Upper lobe of right lung (tissue), 1 donor: ENCODE measurements at regions not wholly inside any gene's neighbourhood (a gene's known extent, or its start where the extent isn't known, plus 50 kb on each side); places are given as distances from the start of the nearest gene placed in this dataset.

ENCODE experiments used
- ATAC-seq: fragments of 200-7000 bp; cut with Tn5 transposase; one replicate; pipeline ENCODE4 v1.9.1; 2020; ENCODE audit warnings: mild to moderate bottlenecking, moderate library complexity
- DNase-seq: peaks from one replicate; pipeline ENCODE4 v3.0.0-alpha.2; 2020
- H3K27ac ChIP-seq: fragments of 200-600 bp; one replicate; pipeline ENCODE4 v1.8.0; 2022
- H3K27me3 ChIP-seq: fragments of 200-600 bp; one replicate; pipeline ENCODE4 v1.8.0; 2022; ENCODE audit warnings: mild to moderate bottlenecking
- H3K36me3 ChIP-seq: fragments of 200-600 bp; one replicate; pipeline ENCODE4 v1.8.0; 2022
- H3K4me1 ChIP-seq: fragments of 200-600 bp; one replicate; pipeline ENCODE4 v1.8.0; 2022
- H3K4me3 ChIP-seq: fragments of 200-600 bp; one replicate; pipeline ENCODE4 v1.8.0; 2022; ENCODE audit warnings: mild to moderate bottlenecking
- H3K9me3 ChIP-seq: fragments of 200-600 bp; one replicate; pipeline ENCODE4 v1.8.0; 2022
- intact Hi-C: fragments of 100-400 bp; cut with DNase I; formaldehyde crosslinking; loops from one replicate; pipeline ENCODE4 v1.11.0; 2022
- TF ChIP-seq, protein P1 (sequence below): fragments of 200-600 bp; IDR thresholded peaks from one replicate; pipeline ENCODE4 v1.8.0; 2022; ENCODE audit warnings: antibody characterized with exemption
- donor health status: DM: no; HTN: yes; CAD: no; lungs with severe emphysema.

DNA sequence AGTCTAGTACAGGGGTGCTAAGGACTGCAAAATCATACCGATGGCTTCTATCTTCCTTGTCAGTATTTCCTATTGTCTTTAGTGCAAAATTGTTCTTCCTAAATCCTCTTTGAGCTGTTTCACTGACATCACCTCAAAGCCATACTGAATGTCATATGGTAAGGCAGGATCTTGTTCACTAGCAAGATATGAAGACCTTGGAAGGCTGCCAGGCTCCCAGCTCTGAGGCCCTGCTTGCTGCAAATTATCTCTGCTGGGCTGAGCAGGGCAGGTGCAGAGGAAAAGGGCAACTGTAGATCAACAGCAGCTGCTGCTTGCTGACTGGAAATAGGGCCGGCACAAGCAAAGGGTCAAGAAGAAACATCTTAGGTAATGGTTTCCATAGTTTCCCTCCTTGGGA lies 58.2 kb downstream of the PMAIP1 start:
- no peak for DNase-seq

DNA sequence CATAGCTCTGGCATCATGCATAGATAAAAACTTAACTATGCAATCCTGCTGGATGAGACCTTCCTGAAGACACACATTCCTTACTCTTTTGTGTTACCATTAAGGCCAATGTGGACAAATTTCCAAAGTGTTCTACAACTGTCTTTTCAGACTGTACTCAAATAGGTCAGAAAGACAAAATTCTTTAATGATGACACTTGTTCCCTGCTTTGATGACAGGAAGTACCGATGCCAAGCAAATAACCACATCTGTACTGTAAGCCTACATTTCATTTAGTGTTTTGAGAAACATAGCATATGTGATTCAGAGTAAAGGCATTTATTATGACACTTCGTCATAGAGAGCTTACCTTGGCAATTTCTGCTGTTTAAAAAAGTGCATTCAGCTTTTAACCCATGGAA lies 55.0 kb downstream of the PMAIP1 start:
- H3K4me1 ChIP-seq = no peaks in the 10 kb centered on the region
- intact Hi-C loops = no loop called here

More for the DNA sequence above, 58.2 kb downstream of the PMAIP1 start:
- Histone ChIP-seq H3K9me3 (no peaks in the 10 kb centered on the region), H3K27ac (no peak overlapping the region), H3K4me1 (no peaks in the 10 kb centered on the region), H3K36me3 (no peaks in the 10 kb centered on the region), H3K27me3 (no peaks in the 10 kb centered on the region), H3K4me3 (no peak overlapping the region)
- TF ChIP-seq, protein P1, sequence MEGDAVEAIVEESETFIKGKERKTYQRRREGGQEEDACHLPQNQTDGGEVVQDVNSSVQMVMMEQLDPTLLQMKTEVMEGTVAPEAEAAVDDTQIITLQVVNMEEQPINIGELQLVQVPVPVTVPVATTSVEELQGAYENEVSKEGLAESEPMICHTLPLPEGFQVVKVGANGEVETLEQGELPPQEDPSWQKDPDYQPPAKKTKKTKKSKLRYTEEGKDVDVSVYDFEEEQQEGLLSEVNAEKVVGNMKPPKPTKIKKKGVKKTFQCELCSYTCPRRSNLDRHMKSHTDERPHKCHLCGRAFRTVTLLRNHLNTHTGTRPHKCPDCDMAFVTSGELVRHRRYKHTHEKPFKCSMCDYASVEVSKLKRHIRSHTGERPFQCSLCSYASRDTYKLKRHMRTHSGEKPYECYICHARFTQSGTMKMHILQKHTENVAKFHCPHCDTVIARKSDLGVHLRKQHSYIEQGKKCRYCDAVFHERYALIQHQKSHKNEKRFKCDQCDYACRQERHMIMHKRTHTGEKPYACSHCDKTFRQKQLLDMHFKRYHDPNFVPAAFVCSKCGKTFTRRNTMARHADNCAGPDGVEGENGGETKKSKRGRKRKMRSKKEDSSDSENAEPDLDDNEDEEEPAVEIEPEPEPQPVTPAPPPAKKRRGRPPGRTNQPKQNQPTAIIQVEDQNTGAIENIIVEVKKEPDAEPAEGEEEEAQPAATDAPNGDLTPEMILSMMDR = no peak
- no peak for ATAC-seq
- intact Hi-C loops = no loop called here

DNA sequence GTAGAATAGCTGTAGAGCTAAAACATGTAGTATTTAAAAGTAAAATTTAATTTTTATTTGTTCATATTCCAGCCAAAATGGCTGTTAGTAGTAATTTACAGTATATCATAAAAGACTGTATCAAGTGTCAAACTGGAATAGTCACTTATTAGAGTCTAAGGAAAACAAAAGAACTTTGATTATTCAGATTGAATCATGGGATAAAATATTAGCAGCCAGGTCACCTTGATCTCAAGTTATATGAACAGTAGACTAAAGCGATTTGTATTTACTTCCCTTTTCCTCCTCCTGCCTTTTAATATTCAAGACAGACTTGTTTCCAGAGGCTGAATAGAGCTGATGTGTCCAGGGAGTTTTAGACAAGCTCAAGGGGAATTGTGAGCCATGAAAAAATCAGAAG lies 54.4 kb downstream of the PMAIP1 start:
- Histone ChIP-seq H3K9me3 (no peaks in the 10 kb centered on the region), H3K4me3 (no peak overlapping the region), H3K27me3 (no peaks in the 10 kb centered on the region), H3K27ac (no peak overlapping the region), H3K36me3 (no peaks in the 10 kb centered on the region), H3K4me1 (no peaks in the 10 kb centered on the region)
- DNase-seq = no peak
- ATAC-seq = no peak
- intact Hi-C loops = no loop called here
- TF ChIP-seq, protein P1 = no peak

More for the DNA sequence above, 55.0 kb downstream of the PMAIP1 start:
- DNase-seq = no peak
- no peak for ATAC-seq
- Histone ChIP-seq H3K27me3 (no peaks in the 10 kb centered on the region), H3K36me3 (no peaks in the 10 kb centered on the region), H3K9me3 (no peaks in the 10 kb centered on the region), H3K27ac (no peak overlapping the region), H3K4me3 (no peak overlapping the region)
- TF ChIP-seq, protein P1 = no peak
